GM21619 (cell line): ENCODE measurements at regions not wholly inside any gene's neighbourhood (a gene's known extent, or its start where the extent isn't known, plus 50 kb on each side); places are given as distances from the start of the nearest gene placed in this dataset.

Experiments used
- ATAC-seq: cut with Tn5 transposase; IDR thresholded peaks from one replicate; pipeline ENCODE4 v1.9.1; 2021; ENCODE audit not compliant: unreplicated experiment

GRCh38 chrX:150163956-150164726 lies 199.0 kb upstream of the MAMLD1 start:
- ATAC-seq, result no peak

GRCh38 chrX:150164971-150165600 lies 198.0 kb upstream of the MAMLD1 start:
- ATAC-seq, result no peak

GRCh38 chrX:150165776-150166610 lies 197.1 kb upstream of the MAMLD1 start:
- no peak for ATAC-seq

- ATAC-seq, result no peak
Observed at GRCh38 chrX:150167482-150168324, 195.4 kb upstream of the MAMLD1 start.

GRCh38 chrX:150182161-150182560 lies 181.0 kb upstream of the MAMLD1 start:
- ATAC-seq, result no peak

- no peak for ATAC-seq
Observed at GRCh38 chrX:150184491-150184890, 178.6 kb upstream of the MAMLD1 start.

GRCh38 chrX:150185766-150186165 lies 177.4 kb upstream of the MAMLD1 start:
- no peak for ATAC-seq

GRCh38 chrX:150192816-150193215 lies 170.3 kb upstream of the MAMLD1 start:
- ATAC-seq, result no peak

GRCh38 chrX:150196285-150196684 lies 166.8 kb upstream of the MAMLD1 start:
- ATAC-seq, result no peak

- no peak for ATAC-seq
Observed at GRCh38 chrX:150197388-150197787, 165.7 kb upstream of the MAMLD1 start.

- no peak for ATAC-seq
Observed at GRCh38 chrX:150198776-150199175, 164.3 kb upstream of the MAMLD1 start.

GRCh38 chrX:150199181-150199580 lies 163.9 kb upstream of the MAMLD1 start:
- no peak for ATAC-seq

- no peak for ATAC-seq
Observed at GRCh38 chrX:150199803-150200202, 163.3 kb upstream of the MAMLD1 start.

GRCh38 chrX:150200361-150200760 lies 162.8 kb upstream of the MAMLD1 start:
- no peak for ATAC-seq

- peak; percentile 99 for ATAC-seq
Observed at GRCh38 chrX:150200820-150201287, 162.3 kb upstream of the MAMLD1 start.

GRCh38 chrX:150201391-150201790 lies 161.7 kb upstream of the MAMLD1 start:
- ATAC-seq, result no peak

GRCh38 chrX:150201841-150202240 lies 161.3 kb upstream of the MAMLD1 start:
- ATAC-seq, result no peak

- ATAC-seq, result no peak
Observed at GRCh38 chrX:150202641-150203247, 160.4 kb upstream of the MAMLD1 start.

GRCh38 chrX:150203248-150203645 lies 159.9 kb upstream of the MAMLD1 start:
- no peak for ATAC-seq

GRCh38 chrX:150205011-150205410 lies 158.1 kb upstream of the MAMLD1 start:
- ATAC-seq, result no peak
